Activated naive CD8-positive, alpha-beta T cell treated with anti-CD3 and anti-CD28 coated beads, Interleukin-2, amount 10 ng/mL, durations not matched to agents 7 days and 5 days (primary cell): ENCODE measurements at regions not wholly inside any gene's neighbourhood (a gene's known extent, or its start where the extent isn't known, plus 50 kb on each side); places are given as distances from the start of the nearest gene placed in this dataset.

ENCODE experiments used
- ATAC-seq: fragments of 150-1000 bp; cut with Tn5 transposase; one replicate; pipeline ENCODE4 v1.10.0; 2021; ENCODE audit warnings: low read depth, moderate library complexity
- POLR2A ChIA-PET: fragments of 350-600 bp; sonication (Branson Sonifier 250); formaldehyde crosslinking; loops from one replicate; lab custom pipeline; 2021; ENCODE audit warnings: antibody characterized with exemption; lab: Charles Lee
- DNase-seq: peaks from one replicate; pipeline ENCODE4 v3.0.0; 2021
- H3K27ac Mint-ChIP-seq: one replicate; pipeline ENCODE4 v1.8.0; 2022; ENCODE audit warnings: mild to moderate bottlenecking, mixed read lengths
- H3K27me3 Mint-ChIP-seq: one replicate; pipeline ENCODE4 v1.8.0; 2022; ENCODE audit warnings: mild to moderate bottlenecking, moderate library complexity, mixed read lengths
- H3K36me3 Mint-ChIP-seq: one replicate; pipeline ENCODE4 v1.8.0; 2021; ENCODE audit warnings: mild to moderate bottlenecking, mixed read lengths
- H3K4me1 Mint-ChIP-seq: one replicate; pipeline ENCODE4 v1.8.0; 2021; ENCODE audit warnings: mixed read lengths
- H3K4me3 Mint-ChIP-seq: one replicate; pipeline ENCODE4 v1.8.0; 2022; ENCODE audit warnings: mild to moderate bottlenecking, moderate library complexity, mixed read lengths
- H3K9me3 Mint-ChIP-seq: one replicate; pipeline ENCODE4 v1.8.0; 2021; ENCODE audit warnings: mixed read lengths

GRCh38 chr2:217555081-217555876 lies 447.5 kb downstream of the TNS1 start:
- peaks cover 9% of the 10 kb centered on the region for H3K4me1 Mint-ChIP-seq
- DNase-seq (no peak), ATAC-seq (peak; percentile 66)
- POLR2A ChIA-PET: no interaction called here
- H3K36me3 Mint-ChIP-seq: no peaks in the 10 kb centered on the region
- H3K27me3 Mint-ChIP-seq: no peaks in the 10 kb centered on the region
- H3K4me3 Mint-ChIP-seq: no peak overlapping the region
- H3K9me3 Mint-ChIP-seq: no peaks in the 10 kb centered on the region
- no peak overlapping the region for H3K27ac Mint-ChIP-seq

- POLR2A ChIA-PET: no interaction called here
These were observed 449.1 kb downstream of the TNS1 start for GRCh38 chr2:217553679-217554078.

GRCh38 chr2:217553202-217553601 lies 449.6 kb downstream of the TNS1 start:
- H3K27ac Mint-ChIP-seq: no peak overlapping the region
- peaks cover 9% of the 10 kb centered on the region for H3K4me1 Mint-ChIP-seq
- H3K4me3 Mint-ChIP-seq: no peak overlapping the region
- H3K36me3 Mint-ChIP-seq: no peaks in the 10 kb centered on the region
- no peak for DNase-seq
- POLR2A ChIA-PET: no interaction called here
- no peak for ATAC-seq
- H3K27me3 Mint-ChIP-seq: no peaks in the 10 kb centered on the region
- no peaks in the 10 kb centered on the region for H3K9me3 Mint-ChIP-seq

More at GRCh38 chr2:217553679-217554078, 449.1 kb downstream of the TNS1 start:
- H3K4me1 Mint-ChIP-seq: peaks cover 9% of the 10 kb centered on the region
- no peak overlapping the region for H3K4me3 Mint-ChIP-seq
- no peaks in the 10 kb centered on the region for H3K9me3 Mint-ChIP-seq
- H3K27ac Mint-ChIP-seq: no peak overlapping the region
- ATAC-seq (no peak), DNase-seq (no peak)
- no peaks in the 10 kb centered on the region for H3K36me3 Mint-ChIP-seq
- H3K27me3 Mint-ChIP-seq: no peaks in the 10 kb centered on the region

- Mint-ChIP-seq H3K4me3 (no peak overlapping the region), H3K4me1 (peaks cover 9% of the 10 kb centered on the region), H3K9me3 (no peaks in the 10 kb centered on the region), H3K27me3 (peaks cover 6% of the 10 kb centered on the region), H3K36me3 (no peaks in the 10 kb centered on the region), H3K27ac (no peak overlapping the region)
- POLR2A ChIA-PET: no interaction called here
- ATAC-seq: no peak
- DNase-seq: no peak
These were observed 450.7 kb downstream of the TNS1 start for GRCh38 chr2:217552081-217552480.

- no peaks in the 10 kb centered on the region for H3K9me3 Mint-ChIP-seq
- no peaks in the 10 kb centered on the region for H3K36me3 Mint-ChIP-seq
- POLR2A ChIA-PET: no interaction called here
- peaks cover 11% of the 10 kb centered on the region for H3K27me3 Mint-ChIP-seq
- no peak overlapping the region for H3K27ac Mint-ChIP-seq
- peaks cover 9% of the 10 kb centered on the region for H3K4me1 Mint-ChIP-seq
- H3K4me3 Mint-ChIP-seq: no peak overlapping the region
- no peak for ATAC-seq
- DNase-seq: no peak
These were observed 451.4 kb downstream of the TNS1 start for GRCh38 chr2:217551252-217551899.

GRCh38 chr2:217539126-217539525 lies 463.7 kb downstream of the TNS1 start:
- DNase-seq (no peak), ATAC-seq (no peak)
- no peak overlapping the region for H3K4me3 Mint-ChIP-seq
- H3K9me3 Mint-ChIP-seq: peaks cover 8% of the 10 kb centered on the region
- peaks cover 2% of the 10 kb centered on the region for H3K36me3 Mint-ChIP-seq
- POLR2A ChIA-PET: no interaction called here
- H3K27ac Mint-ChIP-seq: no peak overlapping the region
- H3K4me1 Mint-ChIP-seq: no peaks in the 10 kb centered on the region
- peaks cover 5% of the 10 kb centered on the region for H3K27me3 Mint-ChIP-seq

- peaks cover 8% of the 10 kb centered on the region for H3K9me3 Mint-ChIP-seq
- ATAC-seq: no peak
- no peak overlapping the region for H3K4me3 Mint-ChIP-seq
- DNase-seq: no peak
- H3K27ac Mint-ChIP-seq: no peak overlapping the region
- POLR2A ChIA-PET: no interaction called here
- H3K27me3 Mint-ChIP-seq: peaks cover 5% of the 10 kb centered on the region
- no peaks in the 10 kb centered on the region for H3K4me1 Mint-ChIP-seq
- no peaks in the 10 kb centered on the region for H3K36me3 Mint-ChIP-seq
These were observed 464.1 kb downstream of the TNS1 start for GRCh38 chr2:217538719-217539118.

GRCh38 chr2:217535957-217536708 lies 466.7 kb downstream of the TNS1 start:
- ATAC-seq: no peak
- Mint-ChIP-seq H3K27me3 (peaks cover 5% of the 10 kb centered on the region), H3K4me1 (no peaks in the 10 kb centered on the region), H3K9me3 (peaks cover 10% of the 10 kb centered on the region), H3K4me3 (no peak overlapping the region), H3K27ac (no peak overlapping the region), H3K36me3 (peaks cover under 1% of the 10 kb centered on the region)
- no peak for DNase-seq
- POLR2A ChIA-PET: no interaction called here

GRCh38 chr2:217530392-217531090 lies 472.3 kb downstream of the TNS1 start:
- Mint-ChIP-seq H3K4me1 (no peaks in the 10 kb centered on the region), H3K27me3 (no peaks in the 10 kb centered on the region), H3K4me3 (no peak overlapping the region), H3K9me3 (peaks cover 10% of the 10 kb centered on the region), H3K36me3 (peaks cover 3% of the 10 kb centered on the region), H3K27ac (no peak overlapping the region)
- no peak for DNase-seq
- POLR2A ChIA-PET: no interaction called here
- ATAC-seq: no peak

- DNase-seq (no peak), ATAC-seq (no peak)
- POLR2A ChIA-PET: no interaction called here
- Mint-ChIP-seq H3K27me3 (no peaks in the 10 kb centered on the region), H3K27ac (no peak overlapping the region), H3K4me3 (no peak overlapping the region), H3K36me3 (peaks cover 3% of the 10 kb centered on the region), H3K4me1 (no peaks in the 10 kb centered on the region), H3K9me3 (peaks cover 9% of the 10 kb centered on the region)
These were observed 473.5 kb downstream of the TNS1 start for GRCh38 chr2:217529271-217529670.

GRCh38 chr2:217527590-217528202 lies 475.1 kb downstream of the TNS1 start:
- no peak for DNase-seq
- Mint-ChIP-seq H3K4me1 (no peaks in the 10 kb centered on the region), H3K4me3 (no peak overlapping the region), H3K27me3 (no peaks in the 10 kb centered on the region), H3K36me3 (peaks cover 3% of the 10 kb centered on the region), H3K9me3 (peaks cover under 1% of the 10 kb centered on the region), H3K27ac (no peak overlapping the region)
- no peak for ATAC-seq
- POLR2A ChIA-PET: no interaction called here

GRCh38 chr2:217525076-217525475 lies 477.7 kb downstream of the TNS1 start:
- Mint-ChIP-seq H3K27me3 (no peaks in the 10 kb centered on the region), H3K9me3 (no peaks in the 10 kb centered on the region), H3K36me3 (no peaks in the 10 kb centered on the region), H3K4me1 (no peaks in the 10 kb centered on the region), H3K4me3 (no peak overlapping the region), H3K27ac (no peak overlapping the region)
- POLR2A ChIA-PET: no interaction called here
- ATAC-seq: no peak
- DNase-seq: no peak

GRCh38 chr2:217523286-217523685 lies 479.5 kb downstream of the TNS1 start:
- DNase-seq (no peak), ATAC-seq (no peak)
- no peaks in the 10 kb centered on the region for H3K9me3 Mint-ChIP-seq
- no peaks in the 10 kb centered on the region for H3K4me1 Mint-ChIP-seq
- no peak overlapping the region for H3K27ac Mint-ChIP-seq
- H3K27me3 Mint-ChIP-seq: no peaks in the 10 kb centered on the region
- no peaks in the 10 kb centered on the region for H3K36me3 Mint-ChIP-seq
- POLR2A ChIA-PET: no interaction called here
- no peak overlapping the region for H3K4me3 Mint-ChIP-seq
